SJCRH30 (cell line): ENCODE measurements at regions not wholly inside any gene's neighbourhood (a gene's known extent, or its start where the extent isn't known, plus 50 kb on each side); places are given as distances from the start of the nearest gene placed in this dataset.

Experiments
- DNase-seq, 2 experiments: peaks; one replicate each; pipeline ENCODE4 v3.0.0-alpha.2; 2015 to 2020
- H3K27ac ChIP-seq: fragments of 250-450 bp; sonication (Bioruptor Pico); 2 replicates; pipeline ENCODE4 v1.5.1; 2020; ENCODE audit warnings: mild to moderate bottlenecking, moderate library complexity
- H3K27me3 ChIP-seq: fragments of 250-450 bp; sonication (Bioruptor Pico); 2 replicates; pipeline ENCODE4 v1.5.1; 2020; ENCODE audit warnings: mild to moderate bottlenecking, moderate library complexity
- H3K36me3 ChIP-seq: fragments of 250-450 bp; sonication (Bioruptor Pico); 2 replicates; pipeline ENCODE4 v1.5.1; 2020; ENCODE audit warnings: mild to moderate bottlenecking, moderate library complexity
- H3K4me1 ChIP-seq: fragments of 250-450 bp; sonication (Bioruptor Pico); 2 replicates; pipeline ENCODE4 v1.5.1; 2020; ENCODE audit warnings: mild to moderate bottlenecking, moderate library complexity
- H3K4me3 ChIP-seq: fragments of 250-450 bp; sonication (Bioruptor Pico); 2 replicates; pipeline ENCODE4 v1.5.1; 2020; ENCODE audit warnings: mild to moderate bottlenecking, moderate library complexity
- H3K9me3 ChIP-seq: fragments of 250-450 bp; sonication (Bioruptor Pico); replicated peaks from 2 replicates; pipeline ENCODE4 v1.5.1; 2020; ENCODE audit warnings: mild to moderate bottlenecking, moderate library complexity

GRCh38 chr3:30098653-30099455 is 507.5 kb upstream of the TGFBR2 start:
- no peak for DNase-seq

GRCh38 chr3:30102356-30102755 is 504.0 kb upstream of the TGFBR2 start:
- DNase-seq = no peak
- Histone ChIP-seq H3K9me3 (no peaks in the 10 kb centered on the region), H3K4me1 (no peaks in the 10 kb centered on the region), H3K36me3 (no peaks in the 10 kb centered on the region), H3K27me3 (no peaks in the 10 kb centered on the region), H3K27ac (no peak overlapping the region), H3K4me3 (no peak overlapping the region)

More at GRCh38 chr3:30098653-30099455, 507.5 kb upstream of the TGFBR2 start:
- H3K4me3 ChIP-seq = no peak overlapping the region
- H3K9me3 ChIP-seq = no peaks in the 10 kb centered on the region
- H3K4me1 ChIP-seq = no peaks in the 10 kb centered on the region
- H3K36me3 ChIP-seq = no peaks in the 10 kb centered on the region
- no peaks in the 10 kb centered on the region for H3K27me3 ChIP-seq
- no peak overlapping the region for H3K27ac ChIP-seq

GRCh38 chr3:30103186-30103585 is 503.2 kb upstream of the TGFBR2 start:
- H3K27me3 ChIP-seq = no peaks in the 10 kb centered on the region
- H3K4me1 ChIP-seq = no peaks in the 10 kb centered on the region
- H3K9me3 ChIP-seq = no peaks in the 10 kb centered on the region
- no peak overlapping the region for H3K27ac ChIP-seq
- DNase-seq = no peak
- no peak overlapping the region for H3K4me3 ChIP-seq
- no peaks in the 10 kb centered on the region for H3K36me3 ChIP-seq

GRCh38 chr3:30107531-30107930 is 498.9 kb upstream of the TGFBR2 start:
- Histone ChIP-seq H3K27me3 (no peaks in the 10 kb centered on the region), H3K36me3 (no peaks in the 10 kb centered on the region), H3K9me3 (no peaks in the 10 kb centered on the region), H3K27ac (no peak overlapping the region), H3K4me1 (no peaks in the 10 kb centered on the region), H3K4me3 (no peak overlapping the region)
- no peak for DNase-seq

- Histone ChIP-seq H3K9me3 (no peaks in the 10 kb centered on the region), H3K4me1 (no peaks in the 10 kb centered on the region), H3K4me3 (no peak overlapping the region), H3K27me3 (no peaks in the 10 kb centered on the region), H3K36me3 (no peaks in the 10 kb centered on the region), H3K27ac (no peak overlapping the region)
- no peak for DNase-seq
Measured at GRCh38 chr3:30112411-30112810, 494.0 kb upstream of the TGFBR2 start.

- peak in 1 of 2 experiments; percentile 53 for DNase-seq
- Histone ChIP-seq H3K27ac (no peak overlapping the region), H3K9me3 (no peaks in the 10 kb centered on the region), H3K4me3 (no peak overlapping the region), H3K36me3 (no peaks in the 10 kb centered on the region), H3K27me3 (no peaks in the 10 kb centered on the region), H3K4me1 (no peaks in the 10 kb centered on the region)
Measured at GRCh38 chr3:30112902-30113484, 493.4 kb upstream of the TGFBR2 start.

GRCh38 chr3:30113906-30114305 is 492.5 kb upstream of the TGFBR2 start:
- no peak overlapping the region for H3K4me3 ChIP-seq
- no peaks in the 10 kb centered on the region for H3K36me3 ChIP-seq
- no peaks in the 10 kb centered on the region for H3K27me3 ChIP-seq
- DNase-seq = no peak
- H3K9me3 ChIP-seq = no peaks in the 10 kb centered on the region
- H3K27ac ChIP-seq = no peak overlapping the region
- H3K4me1 ChIP-seq = no peaks in the 10 kb centered on the region

GRCh38 chr3:30114918-30115317 is 491.5 kb upstream of the TGFBR2 start:
- Histone ChIP-seq H3K9me3 (no peaks in the 10 kb centered on the region), H3K36me3 (no peaks in the 10 kb centered on the region), H3K4me1 (no peaks in the 10 kb centered on the region), H3K4me3 (no peak overlapping the region), H3K27me3 (no peaks in the 10 kb centered on the region), H3K27ac (no peak overlapping the region)
- no peak for DNase-seq

GRCh38 chr3:30122359-30122758 is 484.0 kb upstream of the TGFBR2 start:
- Histone ChIP-seq H3K36me3 (no peaks in the 10 kb centered on the region), H3K27ac (no peak overlapping the region), H3K4me3 (no peak overlapping the region), H3K9me3 (no peaks in the 10 kb centered on the region), H3K4me1 (no peaks in the 10 kb centered on the region), H3K27me3 (no peaks in the 10 kb centered on the region)
- no peak for DNase-seq

- Histone ChIP-seq H3K9me3 (no peaks in the 10 kb centered on the region), H3K4me3 (no peak overlapping the region), H3K27me3 (no peaks in the 10 kb centered on the region), H3K36me3 (no peaks in the 10 kb centered on the region), H3K27ac (no peak overlapping the region), H3K4me1 (no peaks in the 10 kb centered on the region)
- no peak for DNase-seq
Measured at GRCh38 chr3:30123224-30123623, 483.2 kb upstream of the TGFBR2 start.

- H3K4me3 ChIP-seq = no peak overlapping the region
- no peaks in the 10 kb centered on the region for H3K36me3 ChIP-seq
- no peaks in the 10 kb centered on the region for H3K27me3 ChIP-seq
- H3K9me3 ChIP-seq = no peaks in the 10 kb centered on the region
- no peak for DNase-seq
- H3K4me1 ChIP-seq = no peaks in the 10 kb centered on the region
- H3K27ac ChIP-seq = no peak overlapping the region
Measured at GRCh38 chr3:30123755-30124154, 482.6 kb upstream of the TGFBR2 start.

GRCh38 chr3:30124435-30125370 is 481.7 kb upstream of the TGFBR2 start:
- Histone ChIP-seq H3K27me3 (no peaks in the 10 kb centered on the region), H3K4me3 (no peak overlapping the region), H3K27ac (no peak overlapping the region), H3K36me3 (no peaks in the 10 kb centered on the region), H3K4me1 (no peaks in the 10 kb centered on the region), H3K9me3 (no peaks in the 10 kb centered on the region)
- peak; percentile 4 to 18 for DNase-seq

- Histone ChIP-seq H3K36me3 (no peaks in the 10 kb centered on the region), H3K4me3 (no peak overlapping the region), H3K27ac (no peak overlapping the region), H3K9me3 (no peaks in the 10 kb centered on the region), H3K27me3 (no peaks in the 10 kb centered on the region), H3K4me1 (no peaks in the 10 kb centered on the region)
- DNase-seq = no peak
Measured at GRCh38 chr3:30129765-30130164, 476.6 kb upstream of the TGFBR2 start.

- no peaks in the 10 kb centered on the region for H3K9me3 ChIP-seq
- DNase-seq = no peak
- H3K27me3 ChIP-seq = no peaks in the 10 kb centered on the region
- H3K4me3 ChIP-seq = no peak overlapping the region
- H3K4me1 ChIP-seq = no peaks in the 10 kb centered on the region
- no peaks in the 10 kb centered on the region for H3K36me3 ChIP-seq
- H3K27ac ChIP-seq = no peak overlapping the region
Measured at GRCh38 chr3:30130391-30130790, 476.0 kb upstream of the TGFBR2 start.

- peak; percentile 4 to 32 for DNase-seq
- no peaks in the 10 kb centered on the region for H3K9me3 ChIP-seq
- H3K4me3 ChIP-seq = no peak overlapping the region
- H3K27me3 ChIP-seq = no peaks in the 10 kb centered on the region
- H3K27ac ChIP-seq = no peak overlapping the region
- H3K4me1 ChIP-seq = no peaks in the 10 kb centered on the region
- H3K36me3 ChIP-seq = no peaks in the 10 kb centered on the region
Measured at GRCh38 chr3:30131191-30131590, 475.2 kb upstream of the TGFBR2 start.
